ENCODE measurements at regions not wholly inside any gene's neighbourhood (a gene's known extent, or its start where the extent isn't known, plus 50 kb on each side); places are given as distances from the start of the nearest gene placed in this dataset.

GRCh38 chr15:97604677-97605076 is 355.8 kb upstream of the ARRDC4 start:
- no peak for DNase-seq (ENCODE audit: low spot score)
- in situ Hi-C loops (cut with MboI; ENCODE audit: low sequenced_read_pairs, unreplicated experiment): no loop called here
- TF ChIP-seq, protein P1, sequence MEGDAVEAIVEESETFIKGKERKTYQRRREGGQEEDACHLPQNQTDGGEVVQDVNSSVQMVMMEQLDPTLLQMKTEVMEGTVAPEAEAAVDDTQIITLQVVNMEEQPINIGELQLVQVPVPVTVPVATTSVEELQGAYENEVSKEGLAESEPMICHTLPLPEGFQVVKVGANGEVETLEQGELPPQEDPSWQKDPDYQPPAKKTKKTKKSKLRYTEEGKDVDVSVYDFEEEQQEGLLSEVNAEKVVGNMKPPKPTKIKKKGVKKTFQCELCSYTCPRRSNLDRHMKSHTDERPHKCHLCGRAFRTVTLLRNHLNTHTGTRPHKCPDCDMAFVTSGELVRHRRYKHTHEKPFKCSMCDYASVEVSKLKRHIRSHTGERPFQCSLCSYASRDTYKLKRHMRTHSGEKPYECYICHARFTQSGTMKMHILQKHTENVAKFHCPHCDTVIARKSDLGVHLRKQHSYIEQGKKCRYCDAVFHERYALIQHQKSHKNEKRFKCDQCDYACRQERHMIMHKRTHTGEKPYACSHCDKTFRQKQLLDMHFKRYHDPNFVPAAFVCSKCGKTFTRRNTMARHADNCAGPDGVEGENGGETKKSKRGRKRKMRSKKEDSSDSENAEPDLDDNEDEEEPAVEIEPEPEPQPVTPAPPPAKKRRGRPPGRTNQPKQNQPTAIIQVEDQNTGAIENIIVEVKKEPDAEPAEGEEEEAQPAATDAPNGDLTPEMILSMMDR (IDR thresholded peaks at IDR 0.05; ENCODE audit: borderline replicate concordance, control extremely low read depth, extremely low read depth, insufficient read depth, missing control alignments): no peak

GRCh38 chr15:97615114-97615513 is 345.4 kb upstream of the ARRDC4 start:
- TF ChIP-seq, protein P1 (IDR thresholded peaks at IDR 0.05; ENCODE audit: borderline replicate concordance, control extremely low read depth, extremely low read depth, insufficient read depth, missing control alignments): no peak
- in situ Hi-C loops (cut with MboI; ENCODE audit: low sequenced_read_pairs, unreplicated experiment): no loop called here
- DNase-seq (ENCODE audit: low spot score): no peak

GRCh38 chr15:97623091-97623661 is 337.3 kb upstream of the ARRDC4 start:
- no peak for DNase-seq (ENCODE audit: low spot score)
- TF ChIP-seq, protein P1 (IDR thresholded peaks at IDR 0.05; ENCODE audit: borderline replicate concordance, control extremely low read depth, extremely low read depth, insufficient read depth, missing control alignments): no peak
- in situ Hi-C loops (cut with MboI; ENCODE audit: low sequenced_read_pairs, unreplicated experiment): no loop called here

DNA sequence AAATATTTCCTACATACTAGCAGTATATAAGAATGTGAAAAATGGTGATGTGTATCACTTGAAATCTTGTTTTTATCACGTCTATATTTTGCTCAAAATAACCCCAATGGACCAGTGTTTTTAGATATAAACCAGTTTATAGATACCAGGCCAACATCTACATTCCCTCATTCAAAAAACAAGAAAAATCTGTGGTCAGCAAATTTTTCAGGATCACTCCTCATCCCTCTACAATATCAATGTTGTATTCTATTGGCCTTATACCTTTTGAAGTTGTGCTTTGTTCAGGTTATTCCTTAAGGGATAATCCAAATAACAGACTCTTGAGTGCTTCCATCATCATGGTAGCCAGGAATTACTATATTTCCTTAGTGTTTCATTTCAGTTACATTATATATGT is 332.9 kb upstream of the ARRDC4 start:
- TF ChIP-seq, protein P1 (IDR thresholded peaks at IDR 0.05; ENCODE audit: borderline replicate concordance, control extremely low read depth, extremely low read depth, insufficient read depth, missing control alignments): no peak
- no peak for DNase-seq (ENCODE audit: low spot score)
- in situ Hi-C loops (cut with MboI; ENCODE audit: low sequenced_read_pairs, unreplicated experiment): no loop called here

GRCh38 chr15:97645758-97646157 is 314.7 kb upstream of the ARRDC4 start:
- in situ Hi-C loops (cut with MboI; ENCODE audit: low sequenced_read_pairs, unreplicated experiment): no loop called here
- TF ChIP-seq, protein P1 (IDR thresholded peaks at IDR 0.05; ENCODE audit: borderline replicate concordance, control extremely low read depth, extremely low read depth, insufficient read depth, missing control alignments): no peak

GRCh38 chr15:97648728-97649127 is 311.8 kb upstream of the ARRDC4 start:
- in situ Hi-C loops (cut with MboI; ENCODE audit: low sequenced_read_pairs, unreplicated experiment): no loop called here
- no peak for DNase-seq (ENCODE audit: low spot score)
- TF ChIP-seq, protein P1 (IDR thresholded peaks at IDR 0.05; ENCODE audit: borderline replicate concordance, control extremely low read depth, extremely low read depth, insufficient read depth, missing control alignments): no peak

More at GRCh38 chr15:97645758-97646157, 314.7 kb upstream of the ARRDC4 start:
- no peak for DNase-seq (ENCODE audit: low spot score)

Measured in GM13976 (cell line).